HG03354 (cell line): ENCODE measurements at regions not wholly inside any gene's neighbourhood (a gene's known extent, or its start where the extent isn't known, plus 50 kb on each side); places are given as distances from the start of the nearest gene placed in this dataset.

Experiments
- ATAC-seq: cut with Tn5 transposase; IDR thresholded peaks from one replicate; pipeline ENCODE4 v1.9.1; 2021; ENCODE audit warnings: mild to moderate bottlenecking; ENCODE audit not compliant: unreplicated experiment, poor library complexity, severe bottlenecking

GRCh38 chr4:34636623-34637022 lies 1607.7 kb downstream of the ARAP2 start:
- ATAC-seq, result no peak

GRCh38 chr4:34643476-34643875 lies 1600.8 kb downstream of the ARAP2 start:
- ATAC-seq, result no peak

- ATAC-seq, result no peak
These were observed 1599.7 kb downstream of the ARAP2 start for GRCh38 chr4:34644579-34645115.

- ATAC-seq, result no peak
These were observed 1594.6 kb downstream of the ARAP2 start for GRCh38 chr4:34649716-34650115.

GRCh38 chr4:34664051-34664450 lies 1580.3 kb downstream of the ARAP2 start:
- ATAC-seq, result no peak

- ATAC-seq, result no peak
These were observed 1567.9 kb downstream of the ARAP2 start for GRCh38 chr4:34676400-34676799.

- ATAC-seq, result no peak
These were observed 1565.9 kb downstream of the ARAP2 start for GRCh38 chr4:34678431-34678830.

- no peak for ATAC-seq
These were observed 1565.1 kb downstream of the ARAP2 start for GRCh38 chr4:34679228-34679627.

- ATAC-seq, result no peak
These were observed 1534.8 kb downstream of the ARAP2 start for GRCh38 chr4:34709564-34709963.

- ATAC-seq, result no peak
These were observed 1525.6 kb downstream of the ARAP2 start for GRCh38 chr4:34718576-34719245.

GRCh38 chr4:34720571-34720970 lies 1523.7 kb downstream of the ARAP2 start:
- no peak for ATAC-seq

- no peak for ATAC-seq
These were observed 1522.5 kb downstream of the ARAP2 start for GRCh38 chr4:34721835-34722234.

GRCh38 chr4:34723605-34724004 lies 1520.7 kb downstream of the ARAP2 start:
- no peak for ATAC-seq

- no peak for ATAC-seq
These were observed 1519.8 kb downstream of the ARAP2 start for GRCh38 chr4:34724491-34724890.

GRCh38 chr4:34731070-34731469 lies 1513.2 kb downstream of the ARAP2 start:
- ATAC-seq, result no peak

GRCh38 chr4:34732176-34732950 lies 1512.0 kb downstream of the ARAP2 start:
- ATAC-seq, result no peak

GRCh38 chr4:34733185-34733941 lies 1511.0 kb downstream of the ARAP2 start:
- no peak for ATAC-seq

GRCh38 chr4:34766935-34767334 lies 1477.4 kb downstream of the ARAP2 start:
- ATAC-seq, result no peak

- ATAC-seq, result no peak
These were observed 1476.9 kb downstream of the ARAP2 start for GRCh38 chr4:34767407-34767806.

GRCh38 chr4:34771632-34772031 lies 1472.7 kb downstream of the ARAP2 start:
- ATAC-seq, result no peak
